Transverse colon (tissue), 4 donors: ENCODE measurements at regions not wholly inside any gene's neighbourhood (a gene's known extent, or its start where the extent isn't known, plus 50 kb on each side); places are given as distances from the start of the nearest gene placed in this dataset.

Experiments
- DNase-seq: peaks from one replicate; pipeline ENCODE4 v3.0.0-alpha.2; 2019
- H3K27ac ChIP-seq, 4 donors: fragments of 200-600 bp; sonication (generic); 2 replicates each; pipeline ENCODE4 v1.5.1; 2016 to 2018; ENCODE audit warnings: inconsistent platforms in 4 of 4
- H3K27me3 ChIP-seq: fragments of 200-600 bp; sonication (generic); 2 replicates; pipeline ENCODE4 v1.5.1; 2017; ENCODE audit warnings: inconsistent platforms
- H3K36me3 ChIP-seq, 4 donors: fragments of 200-600 bp; sonication (generic); 2 replicates each; pipeline ENCODE4 v1.5.1; 2017 to 2019; ENCODE audit warnings: inconsistent platforms in 4 of 4
- H3K4me1 ChIP-seq, 4 donors: fragments of 200-600 bp; sonication (generic); 2 replicates each; pipeline ENCODE4 v1.5.1; 2017 to 2020; ENCODE audit warnings: inconsistent platforms in 4 of 4
- H3K4me3 ChIP-seq, 4 donors: fragments of 200-600 bp; sonication (generic); 1 replicate in 1 of 4; 2 replicates in 3 of 4; pipeline versions ENCODE4 v1.5.1 to v1.6.1; 2017 to 2019; ENCODE audit warnings: inconsistent platforms in 4 of 4
- H3K9me3 ChIP-seq, 2 donors: fragments of 200-600 bp; sonication (generic); 2 replicates each; pipeline ENCODE4 v1.5.1; 2017 to 2019; ENCODE audit warnings: inconsistent platforms in 2 of 2
- CTCF ChIP-seq, 5 experiments: fragments of 200-600 bp in 3 of 5; fragments of 450-650 bp in 2 of 5; sonication (generic) in 3 of 5; IDR thresholded peaks; 1 replicate in 2 of 5; 2 replicates in 3 of 5; pipeline ENCODE4 v1.5.1; 2016 to 2017; ENCODE audit warnings: antibody characterized with exemption in 5 of 5, inconsistent platforms in 3 of 5, mild to moderate bottlenecking in 2 of 5, moderate library complexity in 1 of 5
- EP300 ChIP-seq: sonication (generic); formaldehyde crosslinking; IDR thresholded peaks from one replicate; pipeline ENCODE4 v1.6.1; 2017; ENCODE audit warnings: antibody characterized with exemption, low read depth
- POLR2A ChIP-seq: fragments of 450-650 bp; IDR thresholded peaks from one replicate; pipeline ENCODE4 v1.6.1; 2016; ENCODE audit warnings: antibody characterized with exemption, mild to moderate bottlenecking, moderate library complexity
- POLR2AphosphoS5 ChIP-seq, 3 donors: sonication (generic); formaldehyde crosslinking; IDR thresholded peaks; one replicate each; pipeline ENCODE4 v1.6.1; 2016; ENCODE audit warnings: antibody characterized with exemption in 3 of 3
- WGBS, 2 donors: methylation state at CpG; one replicate each; pipeline ENCODE4 v1.1.5; 2018; ENCODE audit warnings: low coverage in 1 of 2; 5-methylcytosine and 5-hydroxymethylcytosine counted together
- in situ Hi-C, 4 donors: fragments of 200-750 bp; cut with MboI; loops; one replicate each; pipeline versions ENCODE4 v1.15.0 to v1.15.1; 2017; ENCODE audit warnings: low sequenced_read_pairs in 3 of 4, low pct_ligation_motif_present in 1 of 4, low pct_unique_long_range_greater_than_20kb in 1 of 4
- intact Hi-C: fragments of 100-400 bp; cut with DNase I; formaldehyde crosslinking; loops from one replicate; pipeline ENCODE4 v1.15.1; 2023; ENCODE audit warnings: low total_unique reads

GRCh38 chr5:24777392-24777791, 132.6 kb upstream of the CDH10 start:
- intact Hi-C loops (no loop called here), in situ Hi-C loops (no loop called here)
- Histone ChIP-seq H3K4me1 (no peaks in the 10 kb centered on the region), H3K9me3 (no peaks in the 10 kb centered on the region), H3K36me3 (no peaks in the 10 kb centered on the region), H3K4me3 (no peak overlapping the region), H3K27ac (no peak overlapping the region), H3K27me3 (no peaks in the 10 kb centered on the region)
- WGBS, 2 donors: 82 to 93% methylated on average over 6 to 10 of the region's 10 CpGs
- no peak for TF ChIP-seq EP300
- no peak for TF ChIP-seq POLR2AphosphoS5 (IDR thresholded peaks at IDR 0.05)
- TF ChIP-seq POLR2A: no peak
- no peak for TF ChIP-seq CTCF (IDR thresholded peaks at IDR 0.05)
- no peak for DNase-seq

GRCh38 chr5:24773261-24773660, 128.5 kb upstream of the CDH10 start:
- H3K36me3 ChIP-seq: no peaks in the 10 kb centered on the region
- WGBS, 2 donors: 20 to 23% methylated on average over 1 of the region's 1 CpG
- no peak for TF ChIP-seq POLR2AphosphoS5 (IDR thresholded peaks at IDR 0.05)
- no peak for TF ChIP-seq POLR2A
- TF ChIP-seq CTCF (IDR thresholded peaks at IDR 0.05): no peak
- TF ChIP-seq EP300: no peak
- no peak for DNase-seq
- no peaks in the 10 kb centered on the region for H3K27me3 ChIP-seq
- no peak overlapping the region for H3K4me3 ChIP-seq
- intact Hi-C loops: no loop called here
- H3K4me1 ChIP-seq: no peaks in the 10 kb centered on the region
- in situ Hi-C loops: no loop called here
- H3K9me3 ChIP-seq: no peaks in the 10 kb centered on the region
- H3K27ac ChIP-seq: no peak overlapping the region

- Histone ChIP-seq H3K4me3 (no peak overlapping the region), H3K27ac (no peak overlapping the region), H3K36me3 (no peaks in the 10 kb centered on the region), H3K9me3 (peaks cover 5 to 11% of the 10 kb centered on the region in 2 donors), H3K27me3 (no peaks in the 10 kb centered on the region), H3K4me1 (no peaks in the 10 kb centered on the region)
- intact Hi-C loops: no loop called here
- TF ChIP-seq POLR2A (no peak), EP300 (no peak), CTCF (IDR thresholded peaks at IDR 0.05) (no peak), POLR2AphosphoS5 (IDR thresholded peaks at IDR 0.05) (no peak)
- in situ Hi-C loops: no loop called here
- DNase-seq: no peak
Measured at GRCh38 chr5:24767086-24767485, 122.3 kb upstream of the CDH10 start.

- Histone ChIP-seq H3K36me3 (no peaks in the 10 kb centered on the region), H3K4me3 (no peak overlapping the region), H3K4me1 (no peaks in the 10 kb centered on the region), H3K27me3 (no peaks in the 10 kb centered on the region), H3K27ac (no peak overlapping the region), H3K9me3 (peaks cover 17 to 19% of the 10 kb centered on the region in 2 donors)
- WGBS, 2 donors: 67 to 77% methylated on average over 1 of the region's 1 CpG
- DNase-seq: no peak
- intact Hi-C loops (no loop called here), in situ Hi-C loops (no loop called here)
- no peak for TF ChIP-seq CTCF (IDR thresholded peaks at IDR 0.05)
- TF ChIP-seq POLR2A: no peak
- TF ChIP-seq POLR2AphosphoS5 (IDR thresholded peaks at IDR 0.05): no peak
- TF ChIP-seq EP300: no peak
Measured at GRCh38 chr5:24765219-24765618, 120.4 kb upstream of the CDH10 start.
